K562 (cell line): ENCODE measurements at regions not wholly inside any gene's neighbourhood (a gene's known extent, or its start where the extent isn't known, plus 50 kb on each side); places are given as distances from the start of the nearest gene placed in this dataset.
A peak's percentile ranks its signal among the peaks of the same experiment; 100 is the strongest.

Experiments
- ATAC-seq: fragments of 200-7000 bp; cut with Tn5 transposase; 3 replicates; pipeline ENCODE4 v1.9.1; 2020; ENCODE audit warnings: moderate library complexity
- BruUV-seq: library from RNA; stranded (reverse); fragments of 400-500 nt; replicated peaks from 2 replicates; lab custom pipeline; 2021; lab: Mats Ljungman, UMichigan
- CTCF ChIA-PET: fragments of 300-600 bp; formaldehyde crosslinking; extraction: SDS; loops from one replicate; lab custom pipeline; 2021; ENCODE audit warnings: low intra/inter-chr PET ratio; lab: Yijun Ruan, JAX
- POLR2A ChIA-PET: fragments of 300-600, 350-650 bp; sonication (Branson Sonifier 250); formaldehyde crosslinking; extraction: SDS; loops from one replicate; lab custom pipeline; 2021; ENCODE audit warnings: antibody characterized with exemption, inconsistent platforms; lab: Yijun Ruan, JAX
- DNase-seq, 4 experiments: peaks; one replicate each; pipeline versions ENCODE4 v3.0.0 to v3.0.0-alpha.2; 2011 to 2018; ENCODE audit warnings: low spot score in 3 of 4, mixed read lengths in 3 of 4; ENCODE audit errors: extremely low read depth in 1 of 4
- FAIRE-seq: peaks from 2 replicates; lab custom pipeline; 2011; peaks lifted over from hg19 to GRCh38; lab: Jason Lieb, UNC
- H2AFZ ChIP-seq: 2 replicates; pipeline ENCODE4 v1.6.0; 2011; ENCODE audit warnings: low read depth, low read length, control low read depth, inconsistent platforms
- H3K27ac ChIP-seq: fragments of 200-600 bp; 3 replicates; pipeline ENCODE4 v1.8.0; 2011; ENCODE audit warnings: low read depth, mild to moderate bottlenecking, control low read depth, inconsistent platforms, low read length, moderate library complexity, mixed read lengths; ENCODE audit errors: extremely low read depth
- H3K27me3 ChIP-seq, 2 experiments: fragments of 300-600 bp in 1 of 2; 2 replicates in 1 of 2; 3 replicates in 1 of 2; pipeline versions ENCODE4 v1.6.0 to v1.8.0; 2011; ENCODE audit warnings: inconsistent platforms in 2 of 2, low read length in 2 of 2, mild to moderate bottlenecking in 1 of 2, mixed read lengths in 1 of 2, moderate library complexity in 1 of 2; ENCODE audit not compliant: control insufficient read depth in 2 of 2, insufficient read depth in 2 of 2
- H3K36me3 ChIP-seq: fragments of 300-600 bp; 3 replicates; pipeline ENCODE4 v1.8.0; 2011; ENCODE audit warnings: mild to moderate bottlenecking, low read length, inconsistent platforms; ENCODE audit not compliant: control insufficient read depth, insufficient read depth
- H3K4me1 ChIP-seq, 2 experiments: fragments of 200-600 bp in 1 of 2; replicated peaks in 1 of 2; 2 replicates in 1 of 2; 3 replicates in 1 of 2; pipeline versions ENCODE4 v1.5.1 to v1.8.0; 2011; ENCODE audit warnings: inconsistent platforms in 2 of 2, low read length in 2 of 2, mild to moderate bottlenecking in 1 of 2, mixed read lengths in 1 of 2, moderate library complexity in 1 of 2; ENCODE audit not compliant: control insufficient read depth in 2 of 2, insufficient read depth in 2 of 2
- H3K4me2 ChIP-seq: 2 replicates; pipeline ENCODE4 v1.6.1; 2011; ENCODE audit warnings: low read length, control low read depth, inconsistent platforms, mixed read lengths; ENCODE audit not compliant: insufficient read depth
- H3K4me3 ChIP-seq: fragments of 200-600 bp; sonication (generic), shearing (Covaris generic); 2 replicates; pipeline ENCODE4 v1.5.1; 2016; ENCODE audit warnings: control low read depth, inconsistent platforms
- H3K79me2 ChIP-seq: fragments of 200-600 bp; 3 replicates; pipeline ENCODE4 v1.8.0; 2011; ENCODE audit warnings: low read length, inconsistent platforms; ENCODE audit not compliant: control insufficient read depth, insufficient read depth
- H3K9ac ChIP-seq, 2 experiments: 2 replicates each; pipeline versions ENCODE4 v1.6.0 to v1.6.1; 2011; ENCODE audit warnings: low read depth in 2 of 2, low read length in 2 of 2, control low read depth in 1 of 2, inconsistent platforms in 1 of 2, mild to moderate bottlenecking in 1 of 2, mixed read lengths in 1 of 2; ENCODE audit not compliant: insufficient read depth in 1 of 2
- H3K9me1 ChIP-seq: one replicate; pipeline ENCODE4 v1.6.0; 2011; ENCODE audit warnings: inconsistent platforms, mild to moderate bottlenecking, low read length, moderate library complexity; ENCODE audit not compliant: control insufficient read depth, insufficient read depth
- H3K9me3 ChIP-seq: replicated peaks from 2 replicates; pipeline ENCODE4 v1.5.1; 2011; ENCODE audit warnings: low read depth, low read length, inconsistent platforms; ENCODE audit not compliant: control insufficient read depth, insufficient read depth
- H4K20me1 ChIP-seq: replicated peaks from 2 replicates; pipeline ENCODE4 v1.6.1; 2011; ENCODE audit warnings: low read length, inconsistent platforms, mixed read lengths; ENCODE audit not compliant: control insufficient read depth, insufficient read depth
- ARID3A ChIP-seq: IDR thresholded peaks from 2 replicates; pipeline ENCODE4 v1.6.1; 2012; ENCODE audit warnings: low read depth, low read length, improper control_type of control experiment, borderline replicate concordance
- CHD1 ChIP-seq: fragments of 200-600 bp; sonication (generic); IDR thresholded peaks from one replicate; pipeline ENCODE4 v1.6.1; 2012; ENCODE audit warnings: mild to moderate bottlenecking, moderate library complexity, low read length, inconsistent platforms
- COPS2 ChIP-seq: fragments of 450-650 bp; conservative IDR thresholded peaks from 2 replicates; pipeline ENCODE4 v1.6.1; 2016; ENCODE audit warnings: mild to moderate bottlenecking, moderate library complexity
- DLX4 ChIP-seq: fragments of 250-450 bp; sonication (Bioruptor Pico); IDR thresholded peaks from 2 replicates; pipeline ENCODE4 v1.6.1; 2021; ENCODE audit warnings: mild to moderate bottlenecking
- FOXJ3 ChIP-seq: sonication (generic); formaldehyde crosslinking; IDR thresholded peaks from 2 replicates; pipeline ENCODE4 v1.4.0; 2020; ENCODE audit warnings: mild to moderate bottlenecking, missing genetic modification reagents
- IRF2 ChIP-seq: sonication (generic); formaldehyde crosslinking; IDR thresholded peaks from 2 replicates; pipeline ENCODE4 v1.8.1; 2022; ENCODE audit warnings: mild to moderate bottlenecking, missing genetic modification reagents
- JUN ChIP-seq, 2 experiments: sonication (generic) in 1 of 2; formaldehyde crosslinking in 1 of 2; IDR thresholded peaks; 2 replicates each; pipeline versions ENCODE4 v1.6.1 to v1.8.0; 2012 to 2022; ENCODE audit warnings: borderline replicate concordance in 2 of 2, mild to moderate bottlenecking in 2 of 2, improper control_type of control experiment in 1 of 2, low read depth in 1 of 2, low read length in 1 of 2, missing genetic modification reagents in 1 of 2
- JUNB ChIP-seq: fragments of 450-650 bp; formaldehyde crosslinking; conservative IDR thresholded peaks from 2 replicates; pipeline ENCODE4 v1.4.0; 2020; ENCODE audit warnings: mild to moderate bottlenecking
- KAT7 ChIP-seq: sonication (generic); formaldehyde crosslinking; IDR thresholded peaks from 2 replicates; pipeline ENCODE4 v1.8.0; 2022; ENCODE audit warnings: missing genetic modification reagents, mild to moderate bottlenecking, borderline replicate concordance
- SIX5 ChIP-seq, 2 experiments: IDR thresholded peaks; 2 replicates each; pipeline ENCODE4 v1.6.1; 2011; ENCODE audit warnings: low read length in 2 of 2, borderline replicate concordance in 1 of 2, low read depth in 1 of 2, mild to moderate bottlenecking in 1 of 2, moderate library complexity in 1 of 2; ENCODE audit not compliant: insufficient read depth in 1 of 2
- SUPT5H ChIP-seq: fragments of 450-650 bp; IDR thresholded peaks from 2 replicates; pipeline ENCODE4 v1.6.1; 2016
- THRB ChIP-seq: fragments of 450-650 bp; formaldehyde crosslinking; conservative IDR thresholded peaks from 2 replicates; pipeline ENCODE4 v1.4.0; 2022; ENCODE audit warnings: mild to moderate bottlenecking, missing genetic modification characterization
- ZNF224 ChIP-seq: sonication (generic); formaldehyde crosslinking; IDR thresholded peaks from 2 replicates; pipeline ENCODE4 v1.8.0; 2022; ENCODE audit warnings: mild to moderate bottlenecking, missing genetic modification reagents
- ZNF24 ChIP-seq: fragments of 450-650 bp; IDR thresholded peaks from 2 replicates; pipeline ENCODE4 v1.6.1; 2016
- WGBS: fragments of 100-300 bp; shearing (Covaris generic); methylation state at CpG from one replicate; pipeline ENCODE4 v1.1.6; 2016; ENCODE audit warnings: low coverage, mixed read lengths; ENCODE audit not compliant: insufficient coverage; ENCODE audit errors: missing lambda C conversion rate; 5-methylcytosine and 5-hydroxymethylcytosine counted together
- in situ Hi-C: fragments of 300-500 bp; cut with MboI; formaldehyde crosslinking; loops from 4 replicates; pipeline ENCODE4 v1.15.0; 2018; ENCODE audit warnings: inconsistent platforms, mixed read lengths
- intact Hi-C: fragments of 100-400 bp; cut with micrococcal nuclease; formaldehyde crosslinking; loops from 2 replicates; pipeline ENCODE4 v1.14.2; 2022

- TF ChIP-seq THRB (CRISPR knock-in tag) (0 out of 2 replicates have a peak, but pooled peaks have one; percentile 41), SIX5 (IDR thresholded peaks at IDR 0.05; ENCODE audit: borderline replicate concordance in 1 of 2, insufficient read depth in 1 of 2, low read depth in 1 of 2, low read length in 2 of 2) (no peak)
Measured at GRCh38 chr11:95337175-95337957, 106.4 kb upstream of the SESN3 start (continued).

GRCh38 chr11:95335989-95336388 lies 105.0 kb upstream of the SESN3 start:
- H3K36me3 ChIP-seq, result no peaks in the 10 kb centered on the region
- no peaks in the 10 kb centered on the region for H4K20me1 ChIP-seq
- H2AFZ ChIP-seq, result peak overlapping the region; percentile 52; the same call in 1 of the 2 replicates
- no peaks in the 10 kb centered on the region; a peak in 1 of 5 replicates for H3K27me3 ChIP-seq
- no peaks in the 10 kb centered on the region for H3K9me3 ChIP-seq
- in situ Hi-C loops (no loop called here), intact Hi-C loops (no loop called here)
- ChIA-PET POLR2A (interaction anchor here (1.0 kb wide), 1 partner anchor 358 kb away, joined by 3 read pairs; no protein-coding TSS in a partner anchor), CTCF (no interaction called here)
- H3K27ac ChIP-seq, result no peak overlapping the region
- no peak overlapping the region for H3K4me3 ChIP-seq
- peak in 1 of 4 experiments; percentile 39 for DNase-seq
- no peak overlapping the region for H3K9ac ChIP-seq
- FAIRE-seq, result no peak
- peak; percentile 35; the same call in 1 of the 3 replicates for ATAC-seq
- no peaks in the 10 kb centered on the region for H3K79me2 ChIP-seq
- no TSS peak for BruUV-seq
- H3K4me2 ChIP-seq, result no peak overlapping the region
- H3K9me1 ChIP-seq, result no peaks in the 10 kb centered on the region
- peaks cover 0 to 7% of the 10 kb centered on the region in 2 experiments; a peak in 2 of 5 replicates for H3K4me1 ChIP-seq
- 16% methylated on average over 3 of the region's 3 CpGs for WGBS
- TF ChIP-seq COPS2, result no peak
- no peak for TF ChIP-seq CHD1
- no peak for TF ChIP-seq KAT7 (CRISPR knock-in tag)
- TF ChIP-seq SUPT5H, result no peak
- no peak for TF ChIP-seq ZNF224
- no peak for TF ChIP-seq ZNF24
- TF ChIP-seq FOXJ3, result no peak
- TF ChIP-seq IRF2 (CRISPR knock-in tag), result no peak
- TF ChIP-seq DLX4 (CRISPR knock-in tag), result no peak
- 0 out of 2 replicates have a peak, but pooled peaks have one; percentile 33 for TF ChIP-seq JUNB
- no peak for TF ChIP-seq ARID3A
- peak; percentile 61; the same call in 1 of the 2 replicates for TF ChIP-seq JUN (IDR thresholded peaks at IDR 0.05; ENCODE audit: borderline replicate concordance, low read depth, low read length)
- TF ChIP-seq JUN (CRISPR knock-in tag; IDR thresholded peaks at IDR 0.05; ENCODE audit: borderline replicate concordance), result no peak
